WERI-Rb-1 (cell line): ENCODE measurements at regions not wholly inside any gene's neighbourhood (a gene's known extent, or its start where the extent isn't known, plus 50 kb on each side); places are given as distances from the start of the nearest gene placed in this dataset.

Source experiments
- DNase-seq: peaks from one replicate; pipeline ENCODE4 v3.0.0-alpha.2; 2020
- H3K27ac ChIP-seq: fragments of 250-450 bp; sonication (Bioruptor Pico); 2 replicates; pipeline ENCODE4 v1.5.1; 2020; ENCODE audit warnings: mild to moderate bottlenecking, moderate library complexity
- H3K27me3 ChIP-seq: fragments of 250-450 bp; sonication (Bioruptor Pico); 2 replicates; pipeline ENCODE4 v1.5.1; 2021; ENCODE audit warnings: mild to moderate bottlenecking, low read depth, moderate library complexity; ENCODE audit not compliant: insufficient read depth, severe bottlenecking
- H3K36me3 ChIP-seq: fragments of 250-450 bp; sonication (Bioruptor Pico); 2 replicates; pipeline ENCODE4 v1.5.1; 2020; ENCODE audit warnings: mild to moderate bottlenecking, moderate library complexity
- H3K4me3 ChIP-seq: 2 replicates; pipeline ENCODE4 v1.5.1; 2011; ENCODE audit warnings: low read depth, mild to moderate bottlenecking, control low read depth, low read length
- H3K9me3 ChIP-seq: fragments of 250-450 bp; sonication (Bioruptor Pico); 2 replicates; pipeline ENCODE4 v1.5.1; 2021; ENCODE audit warnings: mild to moderate bottlenecking, moderate library complexity; ENCODE audit not compliant: severe bottlenecking
- CTCF ChIP-seq: IDR thresholded peaks from 2 replicates; pipeline ENCODE4 v1.5.1; 2011; ENCODE audit warnings: low read depth, mild to moderate bottlenecking, control low read depth, inconsistent platforms, low read length

DNA sequence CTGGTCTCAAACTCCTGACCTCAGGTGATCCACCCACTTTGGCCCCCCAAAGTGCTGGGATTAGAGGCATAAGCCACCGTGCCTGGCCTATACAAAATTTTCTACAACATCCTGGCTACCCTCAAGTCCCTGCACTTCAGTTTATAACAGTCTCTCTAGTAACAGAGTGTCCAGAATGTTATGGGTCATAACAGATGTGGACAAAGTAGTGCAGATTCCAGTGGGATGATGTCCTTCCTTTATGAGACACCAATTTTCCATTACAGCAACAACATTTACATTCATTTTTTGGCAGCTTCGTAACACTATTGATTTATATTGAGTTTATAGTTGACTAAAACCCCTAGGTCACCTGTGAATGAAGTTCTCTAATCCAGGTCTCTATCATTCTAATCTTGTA lies 429.4 kb upstream of the PTBP2 start:
- Histone ChIP-seq H3K9me3 (no peaks in the 10 kb centered on the region), H3K4me3 (no peak overlapping the region), H3K27ac (no peak overlapping the region), H3K36me3 (no peaks in the 10 kb centered on the region), H3K27me3 (no peaks in the 10 kb centered on the region)
- no peak for DNase-seq
- TF ChIP-seq CTCF = no peak

DNA sequence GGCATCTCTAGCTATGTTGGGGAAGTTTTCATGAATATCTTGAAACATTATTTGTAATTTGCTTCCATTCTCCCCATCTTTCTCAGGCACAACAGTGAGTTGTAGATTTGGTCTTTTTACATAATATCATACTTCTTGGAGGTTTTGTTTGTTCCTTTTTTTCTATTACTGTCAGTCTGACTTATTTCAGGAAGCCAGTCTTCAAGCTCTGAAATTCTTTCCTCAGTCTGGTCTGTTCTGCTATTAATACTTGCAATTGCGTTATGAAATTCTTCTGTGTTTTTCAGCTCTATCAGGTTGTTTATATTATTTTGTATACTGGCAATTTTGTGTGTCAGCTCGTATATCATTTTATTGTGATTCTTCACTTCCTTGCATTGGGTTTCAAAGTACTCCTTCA lies 424.6 kb upstream of the PTBP2 start:
- H3K27ac ChIP-seq = no peak overlapping the region
- no peaks in the 10 kb centered on the region for H3K9me3 ChIP-seq
- H3K27me3 ChIP-seq = no peaks in the 10 kb centered on the region
- DNase-seq = no peak
- no peaks in the 10 kb centered on the region for H3K36me3 ChIP-seq
- TF ChIP-seq CTCF = no peak
- H3K4me3 ChIP-seq = no peak overlapping the region

- Histone ChIP-seq H3K27me3 (no peaks in the 10 kb centered on the region), H3K27ac (no peak overlapping the region), H3K36me3 (no peaks in the 10 kb centered on the region), H3K9me3 (no peaks in the 10 kb centered on the region), H3K4me3 (no peak overlapping the region)
- DNase-seq = no peak
- no peak for TF ChIP-seq CTCF
Observed at GRCh38 chr1:96306809-96307560, 414.6 kb upstream of the PTBP2 start.

- Histone ChIP-seq H3K9me3 (no peaks in the 10 kb centered on the region), H3K4me3 (no peak overlapping the region), H3K36me3 (no peaks in the 10 kb centered on the region), H3K27ac (no peak overlapping the region), H3K27me3 (no peaks in the 10 kb centered on the region)
- TF ChIP-seq CTCF = no peak
- no peak for DNase-seq
Observed at GRCh38 chr1:96308314-96308713, 413.3 kb upstream of the PTBP2 start.

- Histone ChIP-seq H3K4me3 (no peak overlapping the region), H3K27ac (no peak overlapping the region), H3K27me3 (no peaks in the 10 kb centered on the region), H3K36me3 (no peaks in the 10 kb centered on the region), H3K9me3 (no peaks in the 10 kb centered on the region)
- no peak for TF ChIP-seq CTCF
- DNase-seq = no peak
Observed at GRCh38 chr1:96309783-96310182, 411.8 kb upstream of the PTBP2 start.

DNA sequence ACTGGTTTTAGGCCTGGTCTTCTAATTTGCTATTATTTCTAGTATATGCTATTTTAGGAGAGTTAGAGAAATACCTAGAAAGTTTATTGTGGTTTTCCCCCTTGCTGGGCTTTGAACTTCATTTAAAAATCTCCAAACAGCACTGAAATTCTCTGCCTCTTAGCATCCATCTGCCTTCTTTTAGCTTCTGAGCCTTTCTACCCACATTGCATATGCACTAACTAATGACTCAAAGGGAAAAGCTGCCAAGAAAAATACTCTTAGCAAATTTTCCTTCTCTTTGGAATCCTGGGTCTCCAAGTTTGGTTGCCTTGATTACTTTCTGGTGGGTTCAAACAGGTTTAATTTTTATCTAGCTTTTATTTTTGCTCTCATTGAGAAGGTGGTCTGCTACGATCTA lies 408.4 kb upstream of the PTBP2 start:
- Histone ChIP-seq H3K27ac (no peak overlapping the region), H3K36me3 (no peaks in the 10 kb centered on the region), H3K4me3 (no peak overlapping the region), H3K27me3 (no peaks in the 10 kb centered on the region), H3K9me3 (no peaks in the 10 kb centered on the region)
- DNase-seq = no peak
- no peak for TF ChIP-seq CTCF
